ENCODE measurements at regions not wholly inside any gene's neighbourhood (a gene's known extent, or its start where the extent isn't known, plus 50 kb on each side); places are given as distances from the start of the nearest gene placed in this dataset.

DNA sequence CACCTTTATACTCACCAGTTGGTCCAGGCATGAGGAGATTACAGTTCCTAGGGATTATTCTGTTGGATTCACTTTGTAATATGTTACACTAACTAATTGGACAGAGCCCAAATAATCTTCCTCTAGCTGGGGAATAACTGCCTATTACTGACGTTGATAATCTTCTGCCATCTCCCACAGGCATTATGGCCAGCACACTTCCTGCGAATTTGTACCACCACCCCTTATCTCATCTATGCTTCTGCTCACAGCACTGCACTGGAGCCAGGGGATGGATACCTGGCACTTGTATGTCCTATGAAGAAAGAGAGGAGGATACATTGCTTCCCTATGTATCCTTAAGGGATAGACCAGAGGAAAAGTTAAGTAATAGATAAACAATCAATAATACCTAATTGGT, 494.8 kb upstream of the MAN1A1 start:
- TF ChIP-seq EZH2phosphoT487 (IDR thresholded peaks at IDR 0.05; ENCODE audit: borderline replicate concordance, low read depth) (no peak), SMC3 (IDR thresholded peaks at IDR 0.05; ENCODE audit: low read depth, low read length) (no peak), NFIC (IDR thresholded peaks at IDR 0.05; ENCODE audit: borderline replicate concordance) (no peak), TAF1 (IDR thresholded peaks at IDR 0.05; ENCODE audit: borderline replicate concordance, low read depth, low read length) (no peak), GABPA (IDR thresholded peaks at IDR 0.05; ENCODE audit: low read depth) (no peak), FOXM1 (IDR thresholded peaks at IDR 0.05; ENCODE audit: low read depth) (no peak), TCF12 (IDR thresholded peaks at IDR 0.05) (no peak)
- TF ChIP-seq, protein P1, sequence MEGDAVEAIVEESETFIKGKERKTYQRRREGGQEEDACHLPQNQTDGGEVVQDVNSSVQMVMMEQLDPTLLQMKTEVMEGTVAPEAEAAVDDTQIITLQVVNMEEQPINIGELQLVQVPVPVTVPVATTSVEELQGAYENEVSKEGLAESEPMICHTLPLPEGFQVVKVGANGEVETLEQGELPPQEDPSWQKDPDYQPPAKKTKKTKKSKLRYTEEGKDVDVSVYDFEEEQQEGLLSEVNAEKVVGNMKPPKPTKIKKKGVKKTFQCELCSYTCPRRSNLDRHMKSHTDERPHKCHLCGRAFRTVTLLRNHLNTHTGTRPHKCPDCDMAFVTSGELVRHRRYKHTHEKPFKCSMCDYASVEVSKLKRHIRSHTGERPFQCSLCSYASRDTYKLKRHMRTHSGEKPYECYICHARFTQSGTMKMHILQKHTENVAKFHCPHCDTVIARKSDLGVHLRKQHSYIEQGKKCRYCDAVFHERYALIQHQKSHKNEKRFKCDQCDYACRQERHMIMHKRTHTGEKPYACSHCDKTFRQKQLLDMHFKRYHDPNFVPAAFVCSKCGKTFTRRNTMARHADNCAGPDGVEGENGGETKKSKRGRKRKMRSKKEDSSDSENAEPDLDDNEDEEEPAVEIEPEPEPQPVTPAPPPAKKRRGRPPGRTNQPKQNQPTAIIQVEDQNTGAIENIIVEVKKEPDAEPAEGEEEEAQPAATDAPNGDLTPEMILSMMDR (IDR thresholded peaks at IDR 0.05) = no peak
